Type B pancreatic cell (in vitro differentiated cells): ENCODE measurements at regions not wholly inside any gene's neighbourhood (a gene's known extent, or its start where the extent isn't known, plus 50 kb on each side); places are given as distances from the start of the nearest gene placed in this dataset.
"Not testable (repeated sequence)": the region's sequence is repeated elsewhere in the genome, so short reads cannot be mapped to it uniquely, and the experiment has no call there.

Experiments
- DNase-seq: peaks from one replicate; pipeline ENCODE4 v3.0.0; 2021; ENCODE audit warnings: mixed read lengths; ENCODE audit not compliant: unreplicated experiment; ENCODE audit errors: extremely low spot score
- H3K27ac Mint-ChIP-seq: 2 replicates; pipeline ENCODE4 v1.8.0; 2021; ENCODE audit warnings: mild to moderate bottlenecking, mixed read lengths
- H3K27me3 Mint-ChIP-seq: 2 replicates; pipeline ENCODE4 v1.8.0; 2021; ENCODE audit warnings: mixed read lengths
- H3K36me3 Mint-ChIP-seq: 2 replicates; pipeline ENCODE4 v1.8.0; 2021; ENCODE audit warnings: mixed read lengths
- H3K4me1 Mint-ChIP-seq: one replicate; pipeline ENCODE4 v1.8.0; 2021; ENCODE audit warnings: mixed read lengths; ENCODE audit not compliant: unreplicated experiment
- H3K4me3 Mint-ChIP-seq: 2 replicates; pipeline ENCODE4 v1.8.0; 2021; ENCODE audit warnings: mild to moderate bottlenecking, mixed read lengths
- H3K9me3 Mint-ChIP-seq: 2 replicates; pipeline ENCODE4 v1.8.0; 2021; ENCODE audit warnings: mixed read lengths
- CTCF ChIP-seq: fragments of 200-600 bp; sonication (generic); conservative IDR thresholded peaks from 2 replicates; pipeline ENCODE4 v1.5.0; 2021; ENCODE audit warnings: antibody characterized with exemption, mild to moderate bottlenecking

- H3K4me3 Mint-ChIP-seq = no peak overlapping the region
- H3K27ac Mint-ChIP-seq = no peak overlapping the region
- peaks cover 3% of the 10 kb centered on the region for H3K36me3 Mint-ChIP-seq
- H3K9me3 Mint-ChIP-seq = peaks cover 6% of the 10 kb centered on the region
- H3K27me3 Mint-ChIP-seq = no peaks in the 10 kb centered on the region
- peaks cover 5% of the 10 kb centered on the region for H3K4me1 Mint-ChIP-seq
- DNase-seq = no peak
- TF ChIP-seq CTCF = no peak
Measured at GRCh38 chr16:16997349-16997748, 473.4 kb downstream of the XYLT1 start.

- no peak for TF ChIP-seq CTCF
- no peak for DNase-seq
- no peak overlapping the region for H3K27ac Mint-ChIP-seq
- no peak overlapping the region for H3K4me3 Mint-ChIP-seq
- H3K4me1 Mint-ChIP-seq = no peaks in the 10 kb centered on the region
- H3K27me3 Mint-ChIP-seq = no peaks in the 10 kb centered on the region
- H3K36me3 Mint-ChIP-seq = peaks cover 3% of the 10 kb centered on the region
- peaks cover 6% of the 10 kb centered on the region for H3K9me3 Mint-ChIP-seq
Measured at GRCh38 chr16:17001471-17001870, 469.3 kb downstream of the XYLT1 start.

GRCh38 chr16:17002565-17002964 lies 468.2 kb downstream of the XYLT1 start:
- Mint-ChIP-seq H3K36me3 (peaks cover 3% of the 10 kb centered on the region), H3K27ac (no peak overlapping the region), H3K27me3 (no peaks in the 10 kb centered on the region), H3K4me3 (no peak overlapping the region), H3K4me1 (no peaks in the 10 kb centered on the region), H3K9me3 (peaks cover 6% of the 10 kb centered on the region)
- no peak for TF ChIP-seq CTCF
- DNase-seq = no peak

GRCh38 chr16:17005963-17006362 lies 464.8 kb downstream of the XYLT1 start:
- H3K4me3 Mint-ChIP-seq, H3K4me1 Mint-ChIP-seq, H3K27ac Mint-ChIP-seq, H3K27me3 Mint-ChIP-seq, H3K9me3 Mint-ChIP-seq, H3K36me3 Mint-ChIP-seq, DNase-seq: not testable (repeated sequence)

- no peak for DNase-seq
- Mint-ChIP-seq H3K27ac (no peak overlapping the region), H3K4me3 (no peak overlapping the region), H3K9me3 (no peaks in the 10 kb centered on the region), H3K4me1 (no peaks in the 10 kb centered on the region), H3K36me3 (no peaks in the 10 kb centered on the region), H3K27me3 (no peaks in the 10 kb centered on the region)
- no peak for TF ChIP-seq CTCF
Measured at GRCh38 chr16:17011712-17012111, 459.0 kb downstream of the XYLT1 start.

GRCh38 chr16:17013038-17013437 lies 457.7 kb downstream of the XYLT1 start:
- no peak overlapping the region for H3K27ac Mint-ChIP-seq
- no peak overlapping the region for H3K4me3 Mint-ChIP-seq
- H3K4me1 Mint-ChIP-seq = no peaks in the 10 kb centered on the region
- TF ChIP-seq CTCF = no peak
- DNase-seq = no peak
- H3K36me3 Mint-ChIP-seq = no peaks in the 10 kb centered on the region
- no peaks in the 10 kb centered on the region for H3K9me3 Mint-ChIP-seq
- no peaks in the 10 kb centered on the region for H3K27me3 Mint-ChIP-seq
